RWPE2 (cell line): ENCODE measurements at regions not wholly inside any gene's neighbourhood (a gene's known extent, or its start where the extent isn't known, plus 50 kb on each side); places are given as distances from the start of the nearest gene placed in this dataset.
"Not testable (repeated sequence)": the region's sequence is repeated elsewhere in the genome, so short reads cannot be mapped to it uniquely, and the experiment has no call there.

Experiments used
- ATAC-seq: fragments of 200-7000 bp; cut with Tn5 transposase; 3 replicates; pipeline ENCODE4 v1.9.1; 2021; ENCODE audit warnings: low read depth
- DNase-seq: peaks from one replicate; pipeline ENCODE4 v3.0.0-alpha.2; 2020; ENCODE audit warnings: low spot score
- H3K27ac ChIP-seq: fragments of 450-650 bp; 2 replicates; pipeline ENCODE4 v1.5.1; 2017; ENCODE audit warnings: mild to moderate bottlenecking; ENCODE audit not compliant: poor library complexity, severe bottlenecking
- H3K27me3 ChIP-seq: fragments of 250-450 bp; sonication (Bioruptor Pico); 2 replicates; pipeline ENCODE4 v1.5.1; 2021; ENCODE audit warnings: mild to moderate bottlenecking, moderate library complexity; ENCODE audit not compliant: insufficient read depth, poor library complexity, severe bottlenecking
- H3K36me3 ChIP-seq: fragments of 250-450 bp; sonication (Bioruptor Pico); 2 replicates; pipeline ENCODE4 v1.5.1; 2020; ENCODE audit warnings: low read depth, mild to moderate bottlenecking, moderate library complexity
- H3K4me1 ChIP-seq: fragments of 250-450 bp; sonication (Bioruptor Pico); 2 replicates; pipeline ENCODE4 v1.5.1; 2021; ENCODE audit warnings: mild to moderate bottlenecking, moderate library complexity; ENCODE audit not compliant: insufficient read depth, poor library complexity, severe bottlenecking
- H3K4me3 ChIP-seq: fragments of 250-450 bp; sonication (Bioruptor Pico); 2 replicates; pipeline ENCODE4 v1.5.1; 2021; ENCODE audit warnings: mild to moderate bottlenecking, moderate library complexity; ENCODE audit not compliant: severe bottlenecking
- H3K9me3 ChIP-seq: fragments of 250-450 bp; sonication (Bioruptor Pico); 2 replicates; pipeline ENCODE4 v1.5.1; 2021; ENCODE audit warnings: mild to moderate bottlenecking, moderate library complexity; ENCODE audit not compliant: severe bottlenecking
- CTCF ChIP-seq: fragments of 450-650 bp; IDR thresholded peaks from one replicate; pipeline ENCODE4 v1.5.1; 2017; ENCODE audit warnings: mild to moderate bottlenecking, moderate library complexity; ENCODE audit not compliant: poor library complexity, severe bottlenecking

- DNase-seq (no peak), ATAC-seq (no peak)
- H3K27me3 ChIP-seq = no peaks in the 10 kb centered on the region
- peaks cover 7% of the 10 kb centered on the region for H3K9me3 ChIP-seq
- no peaks in the 10 kb centered on the region for H3K36me3 ChIP-seq
- TF ChIP-seq CTCF = no peak
- no peaks in the 10 kb centered on the region for H3K4me1 ChIP-seq
- H3K4me3 ChIP-seq = no peak overlapping the region
- no peak overlapping the region for H3K27ac ChIP-seq
Observed at GRCh38 chrX:840556-840955, 210.0 kb downstream of the SHOX start.

GRCh38 chrX:838666-839065 is 208.1 kb downstream of the SHOX start:
- H3K4me3 ChIP-seq, H3K27ac ChIP-seq, ATAC-seq, H3K9me3 ChIP-seq, H3K27me3 ChIP-seq, DNase-seq, H3K4me1 ChIP-seq, H3K36me3 ChIP-seq: not testable (repeated sequence)

GRCh38 chrX:835857-836256 is 205.3 kb downstream of the SHOX start:
- not testable (repeated sequence) for H3K4me3 ChIP-seq, H3K36me3 ChIP-seq, H3K4me1 ChIP-seq, ATAC-seq, H3K27me3 ChIP-seq, H3K27ac ChIP-seq, H3K9me3 ChIP-seq, DNase-seq

GRCh38 chrX:830532-830931 is 199.9 kb downstream of the SHOX start:
- Histone ChIP-seq H3K4me3 (no peak overlapping the region), H3K36me3 (no peaks in the 10 kb centered on the region), H3K27ac (no peak overlapping the region)

GRCh38 chrX:829145-829544 is 198.6 kb downstream of the SHOX start:
- Histone ChIP-seq H3K27me3 (no peaks in the 10 kb centered on the region), H3K4me3 (no peak overlapping the region), H3K4me1 (no peaks in the 10 kb centered on the region), H3K9me3 (peaks cover 3% of the 10 kb centered on the region), H3K27ac (no peak overlapping the region), H3K36me3 (no peaks in the 10 kb centered on the region)
- no peak for ATAC-seq
- DNase-seq = no peak
- no peak for TF ChIP-seq CTCF

More at GRCh38 chrX:830532-830931, 199.9 kb downstream of the SHOX start:
- DNase-seq = no peak
- Histone ChIP-seq H3K27me3 (no peaks in the 10 kb centered on the region), H3K9me3 (no peaks in the 10 kb centered on the region), H3K4me1 (no peaks in the 10 kb centered on the region)
- TF ChIP-seq CTCF = no peak
- no peak for ATAC-seq

GRCh38 chrX:828411-828959 is 197.9 kb downstream of the SHOX start:
- no peaks in the 10 kb centered on the region for H3K27me3 ChIP-seq
- ATAC-seq = no peak
- H3K27ac ChIP-seq = no peak overlapping the region
- TF ChIP-seq CTCF = no peak
- no peaks in the 10 kb centered on the region for H3K36me3 ChIP-seq
- H3K4me3 ChIP-seq = no peak overlapping the region
- H3K9me3 ChIP-seq = peaks cover 3% of the 10 kb centered on the region
- H3K4me1 ChIP-seq = no peaks in the 10 kb centered on the region
- no peak for DNase-seq
